Transverse colon (tissue), 4 donors: ENCODE measurements at regions not wholly inside any gene's neighbourhood (a gene's known extent, or its start where the extent isn't known, plus 50 kb on each side); places are given as distances from the start of the nearest gene placed in this dataset.

Experiments used
- DNase-seq: peaks from one replicate; pipeline ENCODE4 v3.0.0-alpha.2; 2019
- H3K27ac ChIP-seq, 4 donors: fragments of 200-600 bp; sonication (generic); 2 replicates each; pipeline ENCODE4 v1.5.1; 2016 to 2018; ENCODE audit warnings: inconsistent platforms in 4 of 4
- H3K27me3 ChIP-seq: fragments of 200-600 bp; sonication (generic); 2 replicates; pipeline ENCODE4 v1.5.1; 2017; ENCODE audit warnings: inconsistent platforms
- H3K36me3 ChIP-seq, 4 donors: fragments of 200-600 bp; sonication (generic); 2 replicates each; pipeline ENCODE4 v1.5.1; 2017 to 2019; ENCODE audit warnings: inconsistent platforms in 4 of 4
- H3K4me1 ChIP-seq, 4 donors: fragments of 200-600 bp; sonication (generic); 2 replicates each; pipeline ENCODE4 v1.5.1; 2017 to 2020; ENCODE audit warnings: inconsistent platforms in 4 of 4
- H3K4me3 ChIP-seq, 4 donors: fragments of 200-600 bp; sonication (generic); 1 replicate in 1 of 4; 2 replicates in 3 of 4; pipeline versions ENCODE4 v1.5.1 to v1.6.1; 2017 to 2019; ENCODE audit warnings: inconsistent platforms in 4 of 4
- H3K9me3 ChIP-seq, 2 donors: fragments of 200-600 bp; sonication (generic); 2 replicates each; pipeline ENCODE4 v1.5.1; 2017 to 2019; ENCODE audit warnings: inconsistent platforms in 2 of 2
- CTCF ChIP-seq, 5 experiments: fragments of 200-600 bp in 3 of 5; fragments of 450-650 bp in 2 of 5; sonication (generic) in 3 of 5; IDR thresholded peaks; 1 replicate in 2 of 5; 2 replicates in 3 of 5; pipeline ENCODE4 v1.5.1; 2016 to 2017; ENCODE audit warnings: antibody characterized with exemption in 5 of 5, inconsistent platforms in 3 of 5, mild to moderate bottlenecking in 2 of 5, moderate library complexity in 1 of 5
- EP300 ChIP-seq: sonication (generic); formaldehyde crosslinking; IDR thresholded peaks from one replicate; pipeline ENCODE4 v1.6.1; 2017; ENCODE audit warnings: antibody characterized with exemption, low read depth
- POLR2A ChIP-seq: fragments of 450-650 bp; IDR thresholded peaks from one replicate; pipeline ENCODE4 v1.6.1; 2016; ENCODE audit warnings: antibody characterized with exemption, mild to moderate bottlenecking, moderate library complexity
- POLR2AphosphoS5 ChIP-seq, 3 donors: sonication (generic); formaldehyde crosslinking; IDR thresholded peaks; one replicate each; pipeline ENCODE4 v1.6.1; 2016; ENCODE audit warnings: antibody characterized with exemption in 3 of 3
- WGBS, 2 donors: methylation state at CpG; one replicate each; pipeline ENCODE4 v1.1.5; 2018; ENCODE audit warnings: low coverage in 1 of 2; 5-methylcytosine and 5-hydroxymethylcytosine counted together
- in situ Hi-C, 4 donors: fragments of 200-750 bp; cut with MboI; loops; one replicate each; pipeline versions ENCODE4 v1.15.0 to v1.15.1; 2017; ENCODE audit warnings: low sequenced_read_pairs in 3 of 4, low pct_ligation_motif_present in 1 of 4, low pct_unique_long_range_greater_than_20kb in 1 of 4
- intact Hi-C: fragments of 100-400 bp; cut with DNase I; formaldehyde crosslinking; loops from one replicate; pipeline ENCODE4 v1.15.1; 2023; ENCODE audit warnings: low total_unique reads

- WGBS, 2 donors = 92 to 100% methylated on average over 1 of the region's 1 CpG
- TF ChIP-seq POLR2A (no peak), EP300 (no peak), POLR2AphosphoS5 (IDR thresholded peaks at IDR 0.05) (no peak), CTCF (IDR thresholded peaks at IDR 0.05) (no peak)
- in situ Hi-C loops = no loop called here
- no peaks in the 10 kb centered on the region for H3K4me1 ChIP-seq
- H3K4me3 ChIP-seq = no peak overlapping the region
- DNase-seq = no peak
- intact Hi-C loops = no loop called here
- no peaks in the 10 kb centered on the region for H3K27me3 ChIP-seq
- peaks cover 6 to 20% of the 10 kb centered on the region in 2 donors for H3K9me3 ChIP-seq
- H3K27ac ChIP-seq = no peak overlapping the region
- no peaks in the 10 kb centered on the region for H3K36me3 ChIP-seq
These were observed 165.0 kb downstream of the SUCNR1 start for GRCh38 chr3:152038490-152038889.

- DNase-seq = no peak
- in situ Hi-C loops = no loop called here
- Histone ChIP-seq H3K4me1 (no peaks in the 10 kb centered on the region), H3K27ac (no peak overlapping the region), H3K9me3 (peaks cover 6 to 20% of the 10 kb centered on the region in 2 donors), H3K27me3 (no peaks in the 10 kb centered on the region), H3K36me3 (no peaks in the 10 kb centered on the region), H3K4me3 (no peak overlapping the region)
- intact Hi-C loops = no loop called here
- 82 to 100% methylated on average over 1 of the region's 1 CpG for WGBS, 2 donors
- no peak for TF ChIP-seq POLR2A
- no peak for TF ChIP-seq CTCF (IDR thresholded peaks at IDR 0.05)
- TF ChIP-seq EP300 = no peak
- no peak for TF ChIP-seq POLR2AphosphoS5 (IDR thresholded peaks at IDR 0.05)
These were observed 166.4 kb downstream of the SUCNR1 start for GRCh38 chr3:152039887-152040286.

- intact Hi-C loops = no loop called here
- no peak overlapping the region for H3K27ac ChIP-seq
- H3K27me3 ChIP-seq = no peaks in the 10 kb centered on the region
- no peaks in the 10 kb centered on the region for H3K36me3 ChIP-seq
- WGBS, 2 donors = 78 to 83% methylated on average over 1 of the region's 1 CpG
- H3K9me3 ChIP-seq = peaks cover 6 to 20% of the 10 kb centered on the region in 2 donors
- no peak for DNase-seq
- no peak overlapping the region for H3K4me3 ChIP-seq
- H3K4me1 ChIP-seq = no peaks in the 10 kb centered on the region
- in situ Hi-C loops = no loop called here
- TF ChIP-seq EP300 (no peak), POLR2AphosphoS5 (IDR thresholded peaks at IDR 0.05) (no peak), CTCF (IDR thresholded peaks at IDR 0.05) (no peak), POLR2A (no peak)
These were observed 166.9 kb downstream of the SUCNR1 start for GRCh38 chr3:152040319-152040718.

GRCh38 chr3:152043620-152044019 lies 170.2 kb downstream of the SUCNR1 start:
- Histone ChIP-seq H3K36me3 (no peaks in the 10 kb centered on the region), H3K4me3 (no peak overlapping the region), H3K27ac (no peak overlapping the region), H3K4me1 (no peaks in the 10 kb centered on the region), H3K27me3 (no peaks in the 10 kb centered on the region), H3K9me3 (no peaks in the 10 kb centered on the region)
- in situ Hi-C loops (no loop called here), intact Hi-C loops (no loop called here)
- WGBS, 2 donors = 60 to 84% methylated on average over 3 of the region's 3 CpGs
- TF ChIP-seq POLR2AphosphoS5 (IDR thresholded peaks at IDR 0.05) (no peak), POLR2A (no peak), CTCF (IDR thresholded peaks at IDR 0.05) (no peak)
- DNase-seq = no peak
